Stimulated activated CD4-positive, alpha-beta T cell treated with anti-CD3 and anti-CD28 coated beads, TNF-alpha, amount 100 ng/mL, for 4 hours (primary cell): ENCODE measurements at regions not wholly inside any gene's neighbourhood (a gene's known extent, or its start where the extent isn't known, plus 50 kb on each side); places are given as distances from the start of the nearest gene placed in this dataset.

ENCODE experiments used
- DNase-seq, 3 experiments: peaks; one replicate each; pipeline ENCODE4 v3.0.0-alpha.2; 2020; ENCODE audit warnings: low read depth in 3 of 3

- DNase-seq, result no peak
Measured at GRCh38 chr1:56151402-56151801, 428.0 kb downstream of the PLPP3 start.

GRCh38 chr1:56150441-56151215, 428.7 kb downstream of the PLPP3 start:
- no peak for DNase-seq

- no peak for DNase-seq
Measured at GRCh38 chr1:56149761-56150160, 429.6 kb downstream of the PLPP3 start.

GRCh38 chr1:56148326-56149193, 430.8 kb downstream of the PLPP3 start:
- DNase-seq, result no peak

- no peak for DNase-seq
Measured at GRCh38 chr1:56147459-56147858, 431.9 kb downstream of the PLPP3 start.

- no peak for DNase-seq
Measured at GRCh38 chr1:56147034-56147433, 432.3 kb downstream of the PLPP3 start.

GRCh38 chr1:56146449-56146848, 432.9 kb downstream of the PLPP3 start:
- no peak for DNase-seq

- DNase-seq, result no peak
Measured at GRCh38 chr1:56145581-56145980, 433.8 kb downstream of the PLPP3 start.

GRCh38 chr1:56142301-56142700, 437.1 kb downstream of the PLPP3 start:
- DNase-seq, result no peak

- no peak for DNase-seq
Measured at GRCh38 chr1:56139836-56140235, 439.5 kb downstream of the PLPP3 start.

GRCh38 chr1:56137521-56138505, 441.6 kb downstream of the PLPP3 start:
- no peak for DNase-seq

GRCh38 chr1:56137090-56137489, 442.3 kb downstream of the PLPP3 start:
- DNase-seq, result no peak

GRCh38 chr1:56135864-56136147, 443.6 kb downstream of the PLPP3 start:
- no peak for DNase-seq

- DNase-seq, result no peak
Measured at GRCh38 chr1:56135069-56135863, 444.1 kb downstream of the PLPP3 start.

- DNase-seq, result no peak
Measured at GRCh38 chr1:56133522-56134472, 445.6 kb downstream of the PLPP3 start.

GRCh38 chr1:56132520-56132919, 446.8 kb downstream of the PLPP3 start:
- no peak for DNase-seq

GRCh38 chr1:56129837-56130236, 449.5 kb downstream of the PLPP3 start:
- DNase-seq, result no peak

- no peak for DNase-seq
Measured at GRCh38 chr1:56125316-56125715, 454.0 kb downstream of the PLPP3 start.

- no peak for DNase-seq
Measured at GRCh38 chr1:56123826-56124225, 455.5 kb downstream of the PLPP3 start.

- no peak for DNase-seq
Measured at GRCh38 chr1:56123421-56123820, 455.9 kb downstream of the PLPP3 start.
